GM12874 (cell line): ENCODE measurements at regions not wholly inside any gene's neighbourhood (a gene's known extent, or its start where the extent isn't known, plus 50 kb on each side); places are given as distances from the start of the nearest gene placed in this dataset.

ENCODE experiments used
- TF ChIP-seq, protein P1 (sequence below): IDR thresholded peaks from 2 replicates; pipeline ENCODE4 v1.5.1; 2011; ENCODE audit warnings: low read depth, mild to moderate bottlenecking, control low read depth, low read length, moderate library complexity; ENCODE audit not compliant: insufficient read depth

GRCh38 chr2:150938527-150938926 lies 323.1 kb downstream of the RBM43 start:
- TF ChIP-seq, protein P1, sequence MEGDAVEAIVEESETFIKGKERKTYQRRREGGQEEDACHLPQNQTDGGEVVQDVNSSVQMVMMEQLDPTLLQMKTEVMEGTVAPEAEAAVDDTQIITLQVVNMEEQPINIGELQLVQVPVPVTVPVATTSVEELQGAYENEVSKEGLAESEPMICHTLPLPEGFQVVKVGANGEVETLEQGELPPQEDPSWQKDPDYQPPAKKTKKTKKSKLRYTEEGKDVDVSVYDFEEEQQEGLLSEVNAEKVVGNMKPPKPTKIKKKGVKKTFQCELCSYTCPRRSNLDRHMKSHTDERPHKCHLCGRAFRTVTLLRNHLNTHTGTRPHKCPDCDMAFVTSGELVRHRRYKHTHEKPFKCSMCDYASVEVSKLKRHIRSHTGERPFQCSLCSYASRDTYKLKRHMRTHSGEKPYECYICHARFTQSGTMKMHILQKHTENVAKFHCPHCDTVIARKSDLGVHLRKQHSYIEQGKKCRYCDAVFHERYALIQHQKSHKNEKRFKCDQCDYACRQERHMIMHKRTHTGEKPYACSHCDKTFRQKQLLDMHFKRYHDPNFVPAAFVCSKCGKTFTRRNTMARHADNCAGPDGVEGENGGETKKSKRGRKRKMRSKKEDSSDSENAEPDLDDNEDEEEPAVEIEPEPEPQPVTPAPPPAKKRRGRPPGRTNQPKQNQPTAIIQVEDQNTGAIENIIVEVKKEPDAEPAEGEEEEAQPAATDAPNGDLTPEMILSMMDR, result no peak

DNA sequence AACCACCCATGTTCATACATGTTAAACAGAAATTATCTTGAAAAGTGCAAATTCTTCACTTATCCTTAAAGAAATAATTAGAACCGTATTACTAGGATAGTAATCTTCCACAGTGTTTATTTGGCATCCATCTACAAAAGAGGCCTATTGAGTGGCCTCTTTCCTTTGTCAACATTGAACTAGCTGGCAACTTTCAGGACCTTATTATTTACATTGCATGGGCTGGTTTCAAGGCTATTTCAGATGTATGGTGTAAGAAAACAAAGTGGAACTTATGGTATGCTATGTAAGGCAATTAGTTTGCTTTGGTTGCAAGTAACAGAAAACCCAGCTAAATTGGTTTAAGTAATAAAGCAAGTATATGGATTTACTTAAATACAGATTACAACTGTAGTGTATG lies 324.6 kb downstream of the RBM43 start:
- TF ChIP-seq, protein P1, result no peak

DNA sequence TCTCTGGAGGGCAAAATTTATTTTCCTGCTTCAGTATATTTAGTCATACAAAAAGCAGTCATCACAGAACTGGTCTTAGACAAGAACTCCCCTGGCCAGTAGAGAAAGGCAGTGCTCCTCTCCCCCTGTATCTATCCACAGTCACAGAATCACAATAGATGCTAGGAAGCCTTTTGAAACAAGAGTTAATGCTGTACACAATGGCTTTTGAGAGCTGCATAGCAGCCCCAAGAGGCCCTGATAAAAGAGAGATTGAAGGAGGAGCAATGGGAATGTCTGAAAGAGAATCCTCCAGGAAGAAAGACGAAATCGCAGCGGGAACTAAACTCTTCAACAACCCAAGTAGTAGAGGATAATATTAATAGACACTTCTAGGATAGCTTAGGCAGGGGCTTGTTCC lies 330.2 kb downstream of the RBM43 start:
- TF ChIP-seq, protein P1, result no peak

- TF ChIP-seq, protein P1, result no peak
These were observed 336.1 kb downstream of the RBM43 start for GRCh38 chr2:150925611-150926010.

- TF ChIP-seq, protein P1, result no peak
These were observed 336.8 kb downstream of the RBM43 start for GRCh38 chr2:150924878-150925277.

DNA sequence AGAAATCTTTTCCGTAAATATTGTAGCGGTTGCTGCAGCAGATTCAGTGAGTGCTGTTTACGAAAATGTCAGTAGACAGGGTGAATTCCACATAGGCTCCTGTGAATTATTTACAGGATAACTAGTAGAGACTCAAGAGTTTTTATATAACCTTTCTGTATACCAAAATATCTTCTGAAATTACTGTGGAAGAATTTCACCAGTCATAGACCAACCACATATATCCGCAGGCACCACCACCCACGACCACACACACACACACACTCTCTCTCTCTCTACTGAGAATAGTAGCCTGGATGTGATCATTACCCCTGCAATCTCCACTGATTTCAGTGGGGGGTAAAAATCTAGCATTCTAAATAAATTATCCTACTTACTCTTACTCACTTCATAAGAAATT lies 341.8 kb downstream of the RBM43 start:
- TF ChIP-seq, protein P1, result no peak

DNA sequence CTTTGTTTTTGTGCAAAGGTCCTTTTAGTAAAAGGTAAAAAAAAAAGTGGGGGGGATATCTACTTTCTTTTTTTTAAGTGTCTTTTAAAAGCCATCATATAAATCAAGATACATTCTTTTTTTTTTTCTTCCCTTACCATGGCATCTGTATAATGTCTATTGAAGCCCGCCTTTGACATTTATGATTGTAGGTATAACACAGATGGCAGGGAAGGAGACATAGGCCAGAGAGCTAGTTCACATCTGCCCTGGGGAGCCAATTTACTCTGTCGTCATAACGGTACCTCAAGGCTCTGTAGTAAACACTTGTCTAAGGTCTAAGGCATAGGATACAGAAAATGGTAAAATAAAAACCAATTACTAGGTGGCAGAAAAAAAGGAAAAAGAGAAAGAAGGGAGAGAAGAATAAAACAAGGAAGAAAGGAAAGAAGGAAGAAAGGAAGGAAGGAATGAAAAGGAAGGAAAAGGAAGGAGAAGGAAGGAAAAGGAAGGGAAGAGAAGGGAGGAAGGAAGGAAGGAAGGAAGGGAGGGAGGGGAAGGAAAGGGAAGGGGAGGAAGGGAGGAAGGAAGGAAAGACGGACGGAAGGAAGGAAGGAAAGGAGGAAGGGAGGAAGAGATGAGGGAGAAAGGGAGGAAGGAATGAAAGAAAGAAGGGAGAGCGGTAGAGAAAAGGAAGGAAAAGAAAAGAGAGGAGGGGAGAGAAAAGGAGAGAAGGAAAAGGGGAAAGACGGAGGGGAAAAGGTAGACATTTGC lies 343.5 kb downstream of the RBM43 start:
- TF ChIP-seq, protein P1, result no peak
